ENCODE measurements at regions not wholly inside any gene's neighbourhood (a gene's known extent, or its start where the extent isn't known, plus 50 kb on each side); places are given as distances from the start of the nearest gene placed in this dataset.
"Not testable (repeated sequence)": the region's sequence is repeated elsewhere in the genome, so short reads cannot be mapped to it uniquely, and the experiment has no call there.

- no peak for DNase-seq
Measured at GRCh38 chr4:149987330-149988086, 90.7 kb upstream of the DCLK2 start.

- no peak for DNase-seq
Measured at GRCh38 chr4:149988087-149988410, 90.2 kb upstream of the DCLK2 start.

- DNase-seq: no peak
Measured at GRCh38 chr4:149993030-149993429, 85.2 kb upstream of the DCLK2 start.

- DNase-seq: no peak
Measured at GRCh38 chr4:149995134-149995756, 83.0 kb upstream of the DCLK2 start.

- DNase-seq: no peak
Measured at GRCh38 chr4:149997881-149998421, 80.3 kb upstream of the DCLK2 start.

- no peak for DNase-seq
Measured at GRCh38 chr4:149999485-150000074, 78.7 kb upstream of the DCLK2 start.

GRCh38 chr4:150001815-150002214, 76.4 kb upstream of the DCLK2 start:
- DNase-seq: no peak

GRCh38 chr4:150002561-150002960, 75.7 kb upstream of the DCLK2 start:
- no peak for DNase-seq

- DNase-seq: no peak
Measured at GRCh38 chr4:150004481-150004880, 73.8 kb upstream of the DCLK2 start.

- DNase-seq: no peak
Measured at GRCh38 chr4:150005537-150005936, 72.7 kb upstream of the DCLK2 start.

GRCh38 chr4:150006197-150006596, 72.0 kb upstream of the DCLK2 start:
- DNase-seq: no peak

GRCh38 chr4:150007512-150007911, 70.7 kb upstream of the DCLK2 start:
- DNase-seq: no peak

GRCh38 chr4:150008546-150008945, 69.7 kb upstream of the DCLK2 start:
- no peak for DNase-seq

GRCh38 chr4:150009533-150009932, 68.7 kb upstream of the DCLK2 start:
- DNase-seq: no peak

GRCh38 chr4:150010525-150011126, 67.6 kb upstream of the DCLK2 start:
- DNase-seq: no peak

GRCh38 chr4:150012851-150013360, 65.3 kb upstream of the DCLK2 start:
- DNase-seq: no peak

GRCh38 chr4:150015910-150016309, 62.3 kb upstream of the DCLK2 start:
- not testable (repeated sequence) for DNase-seq

GRCh38 chr4:150016621-150017020, 61.6 kb upstream of the DCLK2 start:
- DNase-seq: not testable (repeated sequence)

- no peak for DNase-seq
Measured at GRCh38 chr4:150018257-150018656, 60.0 kb upstream of the DCLK2 start.

- DNase-seq: no peak
Measured at GRCh38 chr4:150021483-150021882, 56.8 kb upstream of the DCLK2 start.

- DNase-seq: no peak
Measured at GRCh38 chr4:150023489-150023888, 54.8 kb upstream of the DCLK2 start.

GRCh38 chr4:150026987-150027386, 51.3 kb upstream of the DCLK2 start:
- not testable (repeated sequence) for DNase-seq
